ENCODE measurements at regions not wholly inside any gene's neighbourhood (a gene's known extent, or its start where the extent isn't known, plus 50 kb on each side); places are given as distances from the start of the nearest gene placed in this dataset.

DNA sequence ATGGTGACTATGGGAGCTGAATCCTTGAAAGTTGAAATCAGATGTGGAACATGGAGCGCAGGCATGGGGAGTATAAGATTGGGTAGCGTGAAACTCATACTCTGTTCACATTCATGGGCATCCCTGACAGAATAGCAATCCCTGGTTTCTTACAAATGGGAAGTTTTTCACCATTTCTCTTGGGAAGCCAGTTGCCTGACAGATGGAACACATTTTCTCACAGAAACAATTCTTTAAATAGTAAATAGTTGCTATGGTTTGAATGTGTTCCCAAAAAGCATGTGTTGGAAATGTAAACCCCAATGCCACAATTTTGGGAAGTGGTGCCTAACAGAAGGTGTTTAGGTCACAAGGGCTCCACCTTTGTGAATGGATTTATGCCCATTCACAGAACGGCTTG lies 262.8 kb upstream of the HS3ST5 start:
- no peaks in the 10 kb centered on the region for H3K36me3 ChIP-seq (ENCODE audit: control insufficient read depth in 1 of 2, insufficient read depth in 2 of 2, low read length in 2 of 2)
- no peaks in the 10 kb centered on the region for H4K20me1 ChIP-seq (ENCODE audit: insufficient read depth)
- H3K4me3 ChIP-seq (replicated peaks in 1 of 2; ENCODE audit: low read depth in 1 of 2, low read length in 2 of 2) = no peak overlapping the region
- H3K79me2 ChIP-seq (ENCODE audit: insufficient read depth, low read length) = no peaks in the 10 kb centered on the region
- TF ChIP-seq ZFX (IDR thresholded peaks at IDR 0.05) (no peak), POLR2AphosphoS5 (IDR thresholded peaks at IDR 0.05; ENCODE audit: low read depth, low read length) (no peak), SP1 (IDR thresholded peaks at IDR 0.05; ENCODE audit: low read depth) (no peak), CEBPB (IDR thresholded peaks at IDR 0.05; ENCODE audit: low read depth) (no peak), ELF1 (IDR thresholded peaks at IDR 0.05; ENCODE audit: borderline replicate concordance, low read depth) (no peak), EZH2 (IDR thresholded peaks at IDR 0.05) (no peak)
- TF ChIP-seq, protein P1, sequence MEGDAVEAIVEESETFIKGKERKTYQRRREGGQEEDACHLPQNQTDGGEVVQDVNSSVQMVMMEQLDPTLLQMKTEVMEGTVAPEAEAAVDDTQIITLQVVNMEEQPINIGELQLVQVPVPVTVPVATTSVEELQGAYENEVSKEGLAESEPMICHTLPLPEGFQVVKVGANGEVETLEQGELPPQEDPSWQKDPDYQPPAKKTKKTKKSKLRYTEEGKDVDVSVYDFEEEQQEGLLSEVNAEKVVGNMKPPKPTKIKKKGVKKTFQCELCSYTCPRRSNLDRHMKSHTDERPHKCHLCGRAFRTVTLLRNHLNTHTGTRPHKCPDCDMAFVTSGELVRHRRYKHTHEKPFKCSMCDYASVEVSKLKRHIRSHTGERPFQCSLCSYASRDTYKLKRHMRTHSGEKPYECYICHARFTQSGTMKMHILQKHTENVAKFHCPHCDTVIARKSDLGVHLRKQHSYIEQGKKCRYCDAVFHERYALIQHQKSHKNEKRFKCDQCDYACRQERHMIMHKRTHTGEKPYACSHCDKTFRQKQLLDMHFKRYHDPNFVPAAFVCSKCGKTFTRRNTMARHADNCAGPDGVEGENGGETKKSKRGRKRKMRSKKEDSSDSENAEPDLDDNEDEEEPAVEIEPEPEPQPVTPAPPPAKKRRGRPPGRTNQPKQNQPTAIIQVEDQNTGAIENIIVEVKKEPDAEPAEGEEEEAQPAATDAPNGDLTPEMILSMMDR (IDR thresholded peaks at IDR 0.05 in 2 of 3, conservative IDR thresholded peaks at IDR 0.05 in 1 of 3; ENCODE audit: borderline replicate concordance in 1 of 3, insufficient read depth in 1 of 3, low read depth in 2 of 3, low read length in 2 of 3) = no peak
- TF ChIP-seq, protein P2, sequence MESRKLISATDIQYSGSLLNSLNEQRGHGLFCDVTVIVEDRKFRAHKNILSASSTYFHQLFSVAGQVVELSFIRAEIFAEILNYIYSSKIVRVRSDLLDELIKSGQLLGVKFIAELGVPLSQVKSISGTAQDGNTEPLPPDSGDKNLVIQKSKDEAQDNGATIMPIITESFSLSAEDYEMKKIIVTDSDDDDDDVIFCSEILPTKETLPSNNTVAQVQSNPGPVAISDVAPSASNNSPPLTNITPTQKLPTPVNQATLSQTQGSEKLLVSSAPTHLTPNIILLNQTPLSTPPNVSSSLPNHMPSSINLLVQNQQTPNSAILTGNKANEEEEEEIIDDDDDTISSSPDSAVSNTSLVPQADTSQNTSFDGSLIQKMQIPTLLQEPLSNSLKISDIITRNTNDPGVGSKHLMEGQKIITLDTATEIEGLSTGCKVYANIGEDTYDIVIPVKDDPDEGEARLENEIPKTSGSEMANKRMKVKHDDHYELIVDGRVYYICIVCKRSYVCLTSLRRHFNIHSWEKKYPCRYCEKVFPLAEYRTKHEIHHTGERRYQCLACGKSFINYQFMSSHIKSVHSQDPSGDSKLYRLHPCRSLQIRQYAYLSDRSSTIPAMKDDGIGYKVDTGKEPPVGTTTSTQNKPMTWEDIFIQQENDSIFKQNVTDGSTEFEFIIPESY (IDR thresholded peaks at IDR 0.05; ENCODE audit: extremely low read depth, insufficient replicate concordance, low read length) = no peak
- H3K9me3 ChIP-seq (ENCODE audit: control insufficient read depth in 1 of 2, insufficient read depth in 1 of 2, low read depth in 1 of 2, low read length in 2 of 2) = no peaks in the 10 kb centered on the region
- no peak overlapping the region for H3K9ac ChIP-seq (ENCODE audit: low read length)
- intact Hi-C loops (cut with micrococcal nuclease) = no loop called here
- no peak overlapping the region for H2AFZ ChIP-seq (ENCODE audit: low read depth, low read length, poor library complexity, severe bottlenecking)
- H3K27ac ChIP-seq (ENCODE audit: low read depth, low read length) = no peak overlapping the region
- no TSS peak for BruUV-seq (replicated peaks)
- H3K27me3 ChIP-seq (ENCODE audit: insufficient read depth, low read length) = no peaks in the 10 kb centered on the region
- POLR2A ChIA-PET = no interaction called here
- no peaks in the 10 kb centered on the region for H3K9me2 ChIP-seq (ENCODE audit: insufficient read depth)
- no peaks in the 10 kb centered on the region for H3K4me1 ChIP-seq (ENCODE audit: control insufficient read depth in 1 of 2, insufficient read depth in 2 of 2, low read length in 2 of 2)
- H3K4me2 ChIP-seq (ENCODE audit: low read length) = no peak overlapping the region
- CTCF ChIA-PET = no interaction called here
- no peak for ATAC-seq
- RAD21 ChIA-PET (ENCODE audit: low non-redundant PET in 1 of 2, low total read pairs in 2 of 2, uncharacterized antibody in 2 of 2, unreplicated experiment in 2 of 2) = no interaction called here
- no peak for DNase-seq (ENCODE audit: low read depth, low spot score)
